ENCODE measurements at regions not wholly inside any gene's neighbourhood (a gene's known extent, or its start where the extent isn't known, plus 50 kb on each side); places are given as distances from the start of the nearest gene placed in this dataset.

DNA sequence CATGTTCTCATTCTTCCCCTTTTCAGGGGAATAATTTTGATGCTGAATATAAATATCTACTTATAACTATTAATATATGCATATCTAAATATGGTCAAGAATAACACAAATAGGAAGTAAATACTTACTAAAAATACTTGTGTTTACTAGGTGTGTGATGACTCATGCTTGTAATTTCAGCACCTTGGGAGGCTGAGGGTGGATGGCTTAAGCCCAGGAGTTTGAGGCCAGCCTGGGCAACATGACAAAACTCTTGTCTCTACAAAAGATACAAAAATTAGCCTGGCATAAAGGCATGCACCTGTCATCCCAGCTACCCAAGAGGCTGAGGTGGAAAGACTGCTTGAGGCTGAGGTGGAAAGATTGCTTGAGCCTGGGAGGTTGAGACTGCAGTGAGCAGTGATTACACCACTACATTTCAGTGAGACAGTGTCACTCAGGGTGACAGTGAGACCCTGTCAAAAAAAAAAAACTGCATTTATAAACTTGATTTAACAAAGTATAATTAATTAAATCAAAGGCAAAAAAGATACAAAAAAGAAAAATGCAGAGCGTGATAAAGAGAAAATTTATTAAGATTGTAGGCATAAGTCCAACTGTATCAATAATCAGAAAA is 703.1 kb upstream of the VRK2 start:
- no peak for DNase-seq (ENCODE audit: insufficient read length, low spot score)
- TF ChIP-seq POLR2A (IDR thresholded peaks at IDR 0.05; ENCODE audit: low read depth, low read length): no peak
- FAIRE-seq: no peak

- FAIRE-seq: no peak
- TF ChIP-seq POLR2A (IDR thresholded peaks at IDR 0.05; ENCODE audit: low read depth, low read length): no peak
- no peak for DNase-seq (ENCODE audit: insufficient read length, low spot score)
Measured at GRCh38 chr2:57368190-57368589, 678.4 kb upstream of the VRK2 start.

DNA sequence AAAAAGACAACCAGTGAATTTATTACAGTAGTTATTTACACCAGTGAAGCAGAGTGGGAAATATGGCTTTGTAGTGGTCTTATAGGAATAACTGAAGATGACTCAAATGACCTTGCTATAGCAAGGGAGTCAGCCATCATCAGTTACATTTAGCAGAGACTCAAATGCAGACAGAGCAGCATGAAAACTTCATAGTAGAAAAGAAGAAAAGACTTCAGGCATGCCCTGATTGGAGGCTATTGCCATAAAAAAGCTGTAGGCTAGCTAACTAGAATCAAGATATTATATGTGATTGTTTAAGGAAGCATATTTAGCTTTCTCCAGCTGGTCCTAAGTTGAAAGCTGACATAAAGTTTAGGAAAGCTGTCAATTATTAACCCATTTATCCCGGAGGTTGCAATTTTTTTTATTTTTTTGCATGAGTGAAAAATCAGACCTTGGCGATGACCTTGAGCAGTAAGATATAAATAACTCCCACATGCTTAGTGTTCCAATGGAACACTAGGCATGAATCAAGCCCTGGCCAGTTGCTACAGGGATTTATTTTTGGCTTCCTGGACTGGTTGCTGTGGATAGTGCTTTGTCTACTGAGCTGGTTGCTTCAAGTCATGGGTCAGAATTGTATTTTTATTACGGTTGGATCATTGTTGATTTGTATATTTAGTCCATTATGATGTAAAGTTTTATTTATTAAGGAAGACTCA is 675.6 kb upstream of the VRK2 start:
- DNase-seq (ENCODE audit: insufficient read length, low spot score) (no peak), FAIRE-seq (no peak)
- TF ChIP-seq POLR2A (IDR thresholded peaks at IDR 0.05; ENCODE audit: low read depth, low read length): no peak

GRCh38 chr2:57372237-57372984 is 674.2 kb upstream of the VRK2 start:
- FAIRE-seq: no peak
- TF ChIP-seq POLR2A (IDR thresholded peaks at IDR 0.05; ENCODE audit: low read depth, low read length): no peak
- no peak for DNase-seq (ENCODE audit: insufficient read length, low spot score)

GRCh38 chr2:57373530-57373929 is 673.1 kb upstream of the VRK2 start:
- TF ChIP-seq POLR2A (IDR thresholded peaks at IDR 0.05; ENCODE audit: low read depth, low read length): no peak
- FAIRE-seq (peak; percentile 33), DNase-seq (ENCODE audit: insufficient read length, low spot score) (no peak)

- DNase-seq (ENCODE audit: insufficient read length, low spot score) (no peak), FAIRE-seq (no peak)
- no peak for TF ChIP-seq POLR2A (IDR thresholded peaks at IDR 0.05; ENCODE audit: low read depth, low read length)
Measured at GRCh38 chr2:57376985-57377384, 669.6 kb upstream of the VRK2 start.

GRCh38 chr2:57386305-57386704 is 660.3 kb upstream of the VRK2 start:
- FAIRE-seq (no peak), DNase-seq (ENCODE audit: insufficient read length, low spot score) (no peak)
- TF ChIP-seq POLR2A (IDR thresholded peaks at IDR 0.05; ENCODE audit: low read depth, low read length): no peak

DNA sequence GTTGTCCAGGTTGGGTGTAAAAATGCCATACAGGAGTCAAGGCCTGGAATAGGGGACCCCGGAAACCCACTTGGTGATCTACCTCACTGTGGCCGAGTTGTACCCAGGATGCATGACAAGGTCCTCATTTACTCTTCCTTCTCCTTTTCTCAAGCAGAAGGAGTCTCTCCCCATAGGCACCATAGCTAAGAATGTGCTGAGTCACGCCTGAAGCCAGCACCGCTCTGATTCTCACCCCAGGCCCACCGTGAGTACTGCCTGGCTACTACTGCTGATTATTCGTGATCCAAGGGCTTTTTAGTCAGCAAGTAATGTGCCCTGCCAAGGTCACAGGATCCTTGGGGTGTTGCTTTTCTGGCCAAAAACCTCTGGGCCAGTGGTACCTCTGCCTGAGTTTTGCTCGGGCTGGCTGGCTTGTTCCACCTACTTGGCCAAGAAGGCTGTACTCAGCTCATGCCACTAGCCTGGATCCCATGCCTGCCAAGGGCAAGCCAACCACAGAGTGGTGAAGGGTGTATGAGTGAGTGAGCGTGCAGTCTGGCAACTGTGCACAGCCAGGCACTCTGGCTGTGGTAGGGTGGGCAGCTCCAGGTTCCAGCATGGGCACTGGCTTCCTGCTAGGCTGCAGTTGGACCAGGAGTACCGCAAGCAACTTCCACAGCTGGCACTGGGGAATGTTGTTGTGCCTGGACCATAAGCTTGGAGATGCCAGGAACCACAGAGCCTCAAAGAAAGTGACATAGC is 650.1 kb upstream of the VRK2 start:
- no peak for TF ChIP-seq POLR2A (IDR thresholded peaks at IDR 0.05; ENCODE audit: low read depth, low read length)
- FAIRE-seq: no peak
- no peak for DNase-seq (ENCODE audit: insufficient read length, low spot score)

DNA sequence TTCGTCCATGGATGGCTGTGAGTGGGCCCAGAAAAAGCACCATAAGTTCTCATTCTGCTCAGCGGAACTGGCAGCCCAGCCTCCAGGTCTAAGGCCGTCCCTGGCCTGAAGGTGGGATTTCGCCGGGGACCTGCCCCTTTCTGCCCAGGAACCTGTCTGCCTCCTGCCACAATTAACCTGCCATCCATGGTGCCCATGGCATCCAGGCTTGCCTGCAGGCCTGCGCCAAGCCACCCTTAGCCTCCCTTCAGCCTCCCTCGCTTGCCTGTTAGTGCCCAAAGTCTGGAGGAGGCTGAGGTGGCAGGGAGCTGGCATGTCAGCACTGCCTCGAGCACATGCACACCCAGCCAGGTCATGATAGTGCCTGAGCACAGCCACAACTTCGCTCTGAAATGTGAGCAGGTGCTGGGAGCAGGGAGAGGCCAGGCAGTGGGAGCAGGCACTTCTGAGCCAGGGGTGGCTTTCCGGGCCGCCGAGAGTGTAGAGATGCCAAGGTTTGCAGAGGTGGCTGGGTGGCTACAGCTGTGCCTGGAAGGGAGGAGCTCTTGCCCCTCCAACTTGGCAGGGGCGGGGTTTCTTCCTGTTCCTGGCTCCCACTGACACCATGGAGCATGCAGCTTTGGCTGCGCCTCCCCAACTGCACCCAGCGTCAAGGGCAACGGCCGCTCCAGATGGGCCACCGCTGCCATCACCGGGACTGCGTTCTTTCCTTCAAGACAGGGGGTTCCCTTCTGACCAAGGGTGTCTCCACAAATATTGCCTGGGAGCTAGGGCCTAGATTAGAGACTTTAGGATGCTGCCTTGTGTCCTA is 648.9 kb upstream of the VRK2 start:
- TF ChIP-seq POLR2A (IDR thresholded peaks at IDR 0.05; ENCODE audit: low read depth, low read length): no peak
- no peak for DNase-seq (ENCODE audit: insufficient read length, low spot score)
- no peak for FAIRE-seq

DNA sequence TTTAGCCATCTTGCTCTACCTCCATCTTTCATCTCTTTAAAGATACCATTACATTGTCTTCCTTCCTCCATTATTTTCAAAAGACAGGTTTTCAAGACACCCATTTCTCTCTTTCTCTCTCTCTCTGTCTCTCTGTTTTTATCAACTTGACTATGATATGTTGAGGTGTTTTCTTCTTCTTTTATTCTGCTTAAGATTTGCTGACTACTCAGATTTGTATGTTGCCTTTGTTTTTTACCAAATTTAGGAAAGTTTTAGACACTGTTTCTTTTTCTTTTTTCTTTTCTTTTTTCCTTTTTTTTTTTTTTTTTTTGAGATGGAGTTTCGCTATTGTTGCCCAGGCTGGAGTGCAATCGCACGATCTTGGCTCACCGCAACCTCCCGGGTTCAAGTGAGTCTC is 647.5 kb upstream of the VRK2 start:
- no peak for TF ChIP-seq POLR2A (IDR thresholded peaks at IDR 0.05; ENCODE audit: low read depth, low read length)
- FAIRE-seq: no peak
- no peak for DNase-seq (ENCODE audit: insufficient read length, low spot score)

DNA sequence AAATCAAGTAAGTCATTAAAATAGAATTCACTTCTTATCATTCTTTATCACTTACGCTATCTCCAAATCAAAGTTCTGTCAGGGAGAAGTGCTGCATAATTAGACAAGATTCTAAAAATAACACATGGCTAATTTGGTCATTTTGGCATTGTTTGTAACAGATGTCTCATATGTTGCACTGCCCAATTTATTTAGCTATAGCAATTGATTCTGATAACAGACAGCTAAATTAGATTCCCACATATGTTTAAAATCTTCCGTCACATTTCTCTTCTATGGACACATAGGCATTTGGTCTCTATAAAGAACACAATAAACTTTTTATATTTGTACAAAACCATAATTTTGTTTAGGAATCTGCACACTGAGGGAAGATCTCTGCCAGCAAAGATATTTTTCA is 644.5 kb upstream of the VRK2 start:
- no peak for FAIRE-seq
- no peak for TF ChIP-seq POLR2A (IDR thresholded peaks at IDR 0.05; ENCODE audit: low read depth, low read length)
- no peak for DNase-seq (ENCODE audit: insufficient read length, low spot score)

DNA sequence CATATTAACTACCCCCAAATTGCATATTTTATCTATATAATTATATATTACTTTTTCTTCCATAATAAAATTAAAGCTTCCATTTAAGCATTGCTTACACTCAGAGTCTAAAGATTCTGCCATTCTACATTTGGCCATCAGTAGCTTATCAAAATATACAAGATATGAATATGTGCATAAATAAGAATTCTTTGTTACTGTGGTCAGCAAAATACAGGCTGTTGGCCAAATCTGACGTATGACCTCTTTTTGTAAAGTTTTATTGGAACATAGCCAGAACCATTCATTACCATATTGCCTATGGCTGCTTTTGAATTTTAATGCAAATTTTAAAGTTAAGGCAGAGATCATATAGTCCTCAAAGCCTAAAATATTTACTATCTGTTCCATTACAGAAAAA is 643.9 kb upstream of the VRK2 start:
- DNase-seq (ENCODE audit: insufficient read length, low spot score): no peak
- no peak for FAIRE-seq
- TF ChIP-seq POLR2A (IDR thresholded peaks at IDR 0.05; ENCODE audit: low read depth, low read length): no peak

DNA sequence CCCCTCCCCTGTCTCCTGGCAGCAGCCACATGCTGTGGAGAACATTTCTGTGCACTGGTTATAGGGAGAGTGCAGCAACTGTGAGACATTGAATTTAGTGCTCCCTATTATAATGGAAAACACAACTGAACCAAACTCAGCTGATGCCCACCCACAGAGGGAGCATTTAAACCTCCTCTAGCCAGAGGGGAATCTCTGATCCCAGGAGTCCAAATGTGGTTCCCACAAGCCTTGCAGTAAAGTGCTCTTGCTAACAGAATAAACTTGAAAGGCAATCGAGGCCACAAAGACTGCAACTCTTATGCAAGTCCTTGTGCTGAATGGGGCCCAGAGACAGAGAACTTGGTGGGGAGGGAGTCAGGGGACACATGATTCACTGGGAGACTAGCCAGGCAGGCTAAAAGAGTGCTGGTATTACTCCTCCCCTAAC is 638.8 kb upstream of the VRK2 start:
- FAIRE-seq: no peak
- no peak for TF ChIP-seq POLR2A (IDR thresholded peaks at IDR 0.05; ENCODE audit: low read depth, low read length)
- DNase-seq (ENCODE audit: insufficient read length, low spot score): no peak

All from H54 (cell line).